GM18868 (cell line): ENCODE measurements at regions not wholly inside any gene's neighbourhood (a gene's known extent, or its start where the extent isn't known, plus 50 kb on each side); places are given as distances from the start of the nearest gene placed in this dataset.
"Not testable (repeated sequence)": the region's sequence is repeated elsewhere in the genome, so short reads cannot be mapped to it uniquely, and the experiment has no call there.

Experiments
- ATAC-seq: cut with Tn5 transposase; IDR thresholded peaks from one replicate; pipeline ENCODE4 v1.9.1; 2021; ENCODE audit warnings: mild to moderate bottlenecking, moderate library complexity; ENCODE audit not compliant: unreplicated experiment

- no peak for ATAC-seq
Observed at GRCh38 chr7:121501566-121501965, 105.5 kb upstream of the FAM3C start.

- peak; percentile 76 for ATAC-seq
Observed at GRCh38 chr7:121500360-121501058, 104.4 kb upstream of the FAM3C start.

GRCh38 chr7:121499624-121500023 lies 103.5 kb upstream of the FAM3C start:
- no peak for ATAC-seq

GRCh38 chr7:121498816-121499215 lies 102.7 kb upstream of the FAM3C start:
- no peak for ATAC-seq

GRCh38 chr7:121497545-121497944 lies 101.4 kb upstream of the FAM3C start:
- ATAC-seq: not testable (repeated sequence)

GRCh38 chr7:121494516-121494915 lies 98.4 kb upstream of the FAM3C start:
- no peak for ATAC-seq

- no peak for ATAC-seq
Observed at GRCh38 chr7:121493553-121493952, 97.4 kb upstream of the FAM3C start.

GRCh38 chr7:121490309-121490708 lies 94.2 kb upstream of the FAM3C start:
- no peak for ATAC-seq

- no peak for ATAC-seq
Observed at GRCh38 chr7:121489440-121489839, 93.3 kb upstream of the FAM3C start.

- no peak for ATAC-seq
Observed at GRCh38 chr7:121488111-121488650, 92.1 kb upstream of the FAM3C start.

- no peak for ATAC-seq
Observed at GRCh38 chr7:121486590-121486989, 90.5 kb upstream of the FAM3C start.

- ATAC-seq: no peak
Observed at GRCh38 chr7:121485467-121486243, 89.5 kb upstream of the FAM3C start.

GRCh38 chr7:121484089-121484763 lies 88.1 kb upstream of the FAM3C start:
- no peak for ATAC-seq

- ATAC-seq: no peak
Observed at GRCh38 chr7:121480566-121481335, 84.6 kb upstream of the FAM3C start.

GRCh38 chr7:121480058-121480457 lies 84.0 kb upstream of the FAM3C start:
- no peak for ATAC-seq

GRCh38 chr7:121479466-121479865 lies 83.4 kb upstream of the FAM3C start:
- no peak for ATAC-seq

- ATAC-seq: no peak
Observed at GRCh38 chr7:121475806-121476205, 79.7 kb upstream of the FAM3C start.

GRCh38 chr7:121474301-121474673 lies 78.2 kb upstream of the FAM3C start:
- no peak for ATAC-seq

- ATAC-seq: no peak
Observed at GRCh38 chr7:121473645-121474300, 77.7 kb upstream of the FAM3C start.

GRCh38 chr7:121466455-121466854 lies 70.3 kb upstream of the FAM3C start:
- no peak for ATAC-seq
